Naive B cell (primary cell): ENCODE measurements at regions not wholly inside any gene's neighbourhood (a gene's known extent, or its start where the extent isn't known, plus 50 kb on each side); places are given as distances from the start of the nearest gene placed in this dataset.
A peak's percentile ranks its signal among the peaks of the same experiment; 100 is the strongest.

Source experiments
- ATAC-seq, 2 donors: fragments of 150-1000 bp; cut with Tn5 transposase; 2 replicates each; pipeline ENCODE4 v1.10.0; 2021; ENCODE audit warnings: low read depth in 2 of 2, mild to moderate bottlenecking in 2 of 2, moderate library complexity in 2 of 2
- DNase-seq: peaks from one replicate; pipeline ENCODE4 v3.0.0; 2022
- H3K27ac Mint-ChIP-seq, 6 donors: one replicate each; pipeline ENCODE4 v1.8.0; 2020 to 2022; ENCODE audit warnings: mild to moderate bottlenecking in 6 of 6, mixed read lengths in 6 of 6, moderate library complexity in 5 of 6, inconsistent platforms in 2 of 6
- H3K27me3 Mint-ChIP-seq, 3 donors: one replicate each; pipeline ENCODE4 v1.8.0; 2021 to 2022; ENCODE audit warnings: mixed read lengths in 3 of 3, mild to moderate bottlenecking in 1 of 3
- H3K36me3 Mint-ChIP-seq, 2 donors: one replicate each; pipeline ENCODE4 v1.8.0; 2020 to 2022; ENCODE audit warnings: mixed read lengths in 2 of 2, inconsistent platforms in 1 of 2, mild to moderate bottlenecking in 1 of 2
- H3K4me1 Mint-ChIP-seq, 3 donors: one replicate each; pipeline ENCODE4 v1.8.0; 2020 to 2022; ENCODE audit warnings: mixed read lengths in 3 of 3, inconsistent platforms in 1 of 3, mild to moderate bottlenecking in 1 of 3, moderate library complexity in 1 of 3
- H3K4me3 Mint-ChIP-seq, 8 donors: one replicate each; pipeline ENCODE4 v1.8.0; 2020 to 2022; ENCODE audit warnings: mild to moderate bottlenecking in 8 of 8, mixed read lengths in 8 of 8, moderate library complexity in 8 of 8, inconsistent platforms in 2 of 8
- H3K9me3 Mint-ChIP-seq, 7 donors: one replicate each; pipeline ENCODE4 v1.8.0; 2020 to 2022; ENCODE audit warnings: mixed read lengths in 7 of 7, mild to moderate bottlenecking in 5 of 7, inconsistent platforms in 2 of 7, moderate library complexity in 1 of 7

- no peak overlapping the region for H3K4me3 Mint-ChIP-seq
- no peak for DNase-seq
- H3K27ac Mint-ChIP-seq = no peak overlapping the region
- H3K27me3 Mint-ChIP-seq = peaks cover 14 to 24% (median 17%) of the 10 kb centered on the region in 3 donors
- no peaks in the 10 kb centered on the region for H3K36me3 Mint-ChIP-seq
- H3K4me1 Mint-ChIP-seq = no peaks in the 10 kb centered on the region
- H3K9me3 Mint-ChIP-seq = peaks cover 0 to 2% (median 0%) of the 10 kb centered on the region in 7 donors
- no peak for ATAC-seq
Measured at GRCh38 chr4:112751447-112751846, 114.5 kb downstream of the LARP7 start.

GRCh38 chr4:112752061-112752460 lies 115.1 kb downstream of the LARP7 start:
- Mint-ChIP-seq H3K36me3 (no peaks in the 10 kb centered on the region), H3K27ac (peak overlapping the region in 1 of 6 donors; percentile 32), H3K9me3 (peaks cover 0 to 2% (median 0%) of the 10 kb centered on the region in 7 donors), H3K4me3 (no peak overlapping the region), H3K4me1 (no peaks in the 10 kb centered on the region), H3K27me3 (peaks cover 14 to 22% (median 17%) of the 10 kb centered on the region in 3 donors)
- DNase-seq = no peak
- ATAC-seq = no peak

- Mint-ChIP-seq H3K4me1 (no peaks in the 10 kb centered on the region), H3K4me3 (no peak overlapping the region), H3K27ac (no peak overlapping the region), H3K27me3 (peaks cover 14 to 18% (median 17%) of the 10 kb centered on the region in 3 donors), H3K36me3 (no peaks in the 10 kb centered on the region), H3K9me3 (peaks cover 0 to 2% (median 0%) of the 10 kb centered on the region in 7 donors)
- DNase-seq (no peak), ATAC-seq (no peak)
Measured at GRCh38 chr4:112752510-112752909, 115.6 kb downstream of the LARP7 start.

- Mint-ChIP-seq H3K4me1 (no peaks in the 10 kb centered on the region), H3K9me3 (peaks cover 0 to 2% (median 0%) of the 10 kb centered on the region in 7 donors), H3K27ac (no peak overlapping the region), H3K27me3 (peaks cover 13 to 17% (median 14%) of the 10 kb centered on the region in 3 donors), H3K36me3 (no peaks in the 10 kb centered on the region), H3K4me3 (no peak overlapping the region)
- ATAC-seq = no peak
- DNase-seq = no peak
Measured at GRCh38 chr4:112753333-112753732, 116.4 kb downstream of the LARP7 start.

- Mint-ChIP-seq H3K4me1 (peaks cover 0 to 4% (median 1%) of the 10 kb centered on the region in 3 donors), H3K9me3 (no peaks in the 10 kb centered on the region), H3K4me3 (no peak overlapping the region), H3K27me3 (peaks cover 0 to 6% (median 0%) of the 10 kb centered on the region in 3 donors), H3K27ac (no peak overlapping the region), H3K36me3 (no peaks in the 10 kb centered on the region)
- DNase-seq (no peak), ATAC-seq (no peak)
Measured at GRCh38 chr4:112759313-112759712, 122.4 kb downstream of the LARP7 start.

- DNase-seq (peak; percentile 7), ATAC-seq (peak; percentile 23 to 49)
- H3K4me3 Mint-ChIP-seq = no peak overlapping the region
- peaks cover 0 to 4% (median 1%) of the 10 kb centered on the region in 3 donors for H3K4me1 Mint-ChIP-seq
- H3K36me3 Mint-ChIP-seq = no peaks in the 10 kb centered on the region
- peaks cover 0 to 6% (median 6%) of the 10 kb centered on the region in 3 donors for H3K27me3 Mint-ChIP-seq
- no peak overlapping the region for H3K27ac Mint-ChIP-seq
- no peaks in the 10 kb centered on the region for H3K9me3 Mint-ChIP-seq
Measured at GRCh38 chr4:112765317-112765974, 128.5 kb downstream of the LARP7 start.

GRCh38 chr4:112766422-112766821 lies 129.5 kb downstream of the LARP7 start:
- H3K27me3 Mint-ChIP-seq = peaks cover 0 to 6% (median 6%) of the 10 kb centered on the region in 3 donors
- no peaks in the 10 kb centered on the region for H3K9me3 Mint-ChIP-seq
- no peaks in the 10 kb centered on the region for H3K36me3 Mint-ChIP-seq
- H3K4me1 Mint-ChIP-seq = peaks cover 0 to 4% (median 1%) of the 10 kb centered on the region in 3 donors
- ATAC-seq = no peak
- no peak overlapping the region for H3K4me3 Mint-ChIP-seq
- H3K27ac Mint-ChIP-seq = peak overlapping the region in 1 of 6 donors; percentile 17
- no peak for DNase-seq

- Mint-ChIP-seq H3K4me3 (peak overlapping the region in 1 of 8 donors; percentile 22), H3K9me3 (no peaks in the 10 kb centered on the region), H3K4me1 (peaks cover 0 to 4% (median 1%) of the 10 kb centered on the region in 3 donors), H3K27me3 (peaks cover 0 to 6% (median 4%) of the 10 kb centered on the region in 3 donors), H3K27ac (no peak overlapping the region), H3K36me3 (no peaks in the 10 kb centered on the region)
- no peak for DNase-seq
- ATAC-seq = no peak
Measured at GRCh38 chr4:112767386-112767785, 130.4 kb downstream of the LARP7 start.

GRCh38 chr4:112770114-112770513 lies 133.2 kb downstream of the LARP7 start:
- Mint-ChIP-seq H3K27ac (no peak overlapping the region), H3K4me1 (no peaks in the 10 kb centered on the region), H3K9me3 (no peaks in the 10 kb centered on the region), H3K27me3 (peaks cover 6 to 16% (median 8%) of the 10 kb centered on the region in 3 donors), H3K36me3 (no peaks in the 10 kb centered on the region), H3K4me3 (no peak overlapping the region)
- DNase-seq (no peak), ATAC-seq (no peak)

- H3K4me1 Mint-ChIP-seq = no peaks in the 10 kb centered on the region
- DNase-seq (no peak), ATAC-seq (no peak)
- peaks cover 0 to 2% (median 0%) of the 10 kb centered on the region in 7 donors for H3K9me3 Mint-ChIP-seq
- H3K36me3 Mint-ChIP-seq = no peaks in the 10 kb centered on the region
- no peak overlapping the region for H3K4me3 Mint-ChIP-seq
- H3K27ac Mint-ChIP-seq = no peak overlapping the region
- H3K27me3 Mint-ChIP-seq = peaks cover 0 to 20% (median 8%) of the 10 kb centered on the region in 3 donors
Measured at GRCh38 chr4:112775801-112776200, 138.9 kb downstream of the LARP7 start.

- Mint-ChIP-seq H3K4me1 (no peaks in the 10 kb centered on the region), H3K27me3 (peaks cover 0 to 20% (median 8%) of the 10 kb centered on the region in 3 donors), H3K9me3 (peaks cover 0 to 2% (median 0%) of the 10 kb centered on the region in 7 donors), H3K4me3 (no peak overlapping the region), H3K27ac (no peak overlapping the region), H3K36me3 (no peaks in the 10 kb centered on the region)
- DNase-seq = no peak
- no peak for ATAC-seq
Measured at GRCh38 chr4:112776535-112776934, 139.6 kb downstream of the LARP7 start.

GRCh38 chr4:112778520-112778919 lies 141.6 kb downstream of the LARP7 start:
- DNase-seq (no peak), ATAC-seq (no peak)
- no peaks in the 10 kb centered on the region for H3K36me3 Mint-ChIP-seq
- peaks cover 0 to 2% (median 0%) of the 10 kb centered on the region in 7 donors for H3K9me3 Mint-ChIP-seq
- peaks cover 0 to 12% (median 8%) of the 10 kb centered on the region in 3 donors for H3K27me3 Mint-ChIP-seq
- H3K4me3 Mint-ChIP-seq = no peak overlapping the region
- no peak overlapping the region for H3K27ac Mint-ChIP-seq
- no peaks in the 10 kb centered on the region for H3K4me1 Mint-ChIP-seq

GRCh38 chr4:112793033-112793432 lies 156.1 kb downstream of the LARP7 start:
- ATAC-seq = no peak

GRCh38 chr4:112800001-112800400 lies 163.1 kb downstream of the LARP7 start:
- Mint-ChIP-seq H3K9me3 (peaks cover 0 to 3% (median 0%) of the 10 kb centered on the region in 7 donors), H3K36me3 (no peaks in the 10 kb centered on the region), H3K4me3 (no peak overlapping the region), H3K27ac (no peak overlapping the region), H3K27me3 (peaks cover 0 to 15% (median 6%) of the 10 kb centered on the region in 3 donors), H3K4me1 (no peaks in the 10 kb centered on the region)
- DNase-seq = no peak
- no peak for ATAC-seq

More at GRCh38 chr4:112793033-112793432, 156.1 kb downstream of the LARP7 start:
- Mint-ChIP-seq H3K27me3 (peaks cover 5 to 12% (median 9%) of the 10 kb centered on the region in 3 donors), H3K36me3 (no peaks in the 10 kb centered on the region), H3K4me1 (no peaks in the 10 kb centered on the region), H3K27ac (no peak overlapping the region), H3K9me3 (peaks cover 0 to 2% (median 0%) of the 10 kb centered on the region in 7 donors), H3K4me3 (no peak overlapping the region)
- DNase-seq = no peak
